ENCODE measurements at regions not wholly inside any gene's neighbourhood (a gene's known extent, or its start where the extent isn't known, plus 50 kb on each side); places are given as distances from the start of the nearest gene placed in this dataset.

- no peak for DNase-seq (ENCODE audit: low read depth, low spot score)
Observed at GRCh38 chr21:15524855-15525254, 204.9 kb upstream of the USP25 start.

DNA sequence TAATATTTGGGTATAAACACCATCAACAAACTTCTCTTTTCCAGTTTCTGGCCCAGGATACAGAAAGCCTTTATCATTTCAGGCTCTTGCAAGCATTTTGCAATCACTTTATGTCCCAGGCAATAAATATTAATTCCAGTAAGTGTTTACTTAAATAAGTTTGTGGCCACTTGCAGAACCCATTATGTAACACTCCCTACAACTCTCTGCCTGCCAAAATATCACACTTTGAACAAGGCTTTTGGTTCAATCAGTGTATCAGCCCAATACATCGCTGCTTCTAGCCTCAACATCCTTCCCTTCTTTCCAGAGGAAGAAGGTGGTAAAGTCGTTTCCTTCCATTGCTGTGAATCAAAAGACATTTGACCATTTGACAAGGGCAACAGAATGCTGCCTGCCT is 203.0 kb upstream of the USP25 start:
- DNase-seq (ENCODE audit: low read depth, low spot score): no peak

- DNase-seq (ENCODE audit: low read depth, low spot score): no peak
Observed at GRCh38 chr21:15528346-15528745, 201.4 kb upstream of the USP25 start.

GRCh38 chr21:15531986-15532385 is 197.8 kb upstream of the USP25 start:
- no peak for DNase-seq (ENCODE audit: low read depth, low spot score)

- DNase-seq (ENCODE audit: low read depth, low spot score): no peak
Observed at GRCh38 chr21:15533618-15534017, 196.2 kb upstream of the USP25 start.

- DNase-seq (ENCODE audit: low read depth, low spot score): no peak
Observed at GRCh38 chr21:15534450-15534886, 195.3 kb upstream of the USP25 start.

GRCh38 chr21:15539376-15539775 is 190.4 kb upstream of the USP25 start:
- no peak for DNase-seq (ENCODE audit: low read depth, low spot score)

GRCh38 chr21:15543473-15543872 is 186.3 kb upstream of the USP25 start:
- DNase-seq (ENCODE audit: low read depth, low spot score): no peak

DNA sequence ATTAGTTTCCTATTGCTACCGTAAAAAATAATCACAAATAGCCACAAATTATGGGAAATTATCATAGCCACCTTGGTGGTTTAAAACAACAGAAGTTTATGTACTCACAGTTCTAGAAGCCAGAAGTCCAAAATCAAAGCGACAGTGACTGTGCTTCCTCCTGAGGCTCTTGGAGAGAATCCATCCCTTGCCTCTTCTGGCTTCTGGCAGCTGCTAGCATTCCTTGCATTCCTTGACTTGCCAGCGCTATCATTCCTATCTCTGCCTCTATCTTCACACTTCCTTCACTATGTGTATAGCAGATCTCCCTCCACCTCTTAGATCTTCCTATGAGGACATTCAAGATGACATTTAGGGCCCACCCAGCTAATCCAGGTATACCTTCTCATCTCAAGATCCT is 180.1 kb upstream of the USP25 start:
- DNase-seq (ENCODE audit: low read depth, low spot score): peak; percentile 3

- peak; percentile 27 for DNase-seq (ENCODE audit: low read depth, low spot score)
Observed at GRCh38 chr21:15552914-15553494, 176.8 kb upstream of the USP25 start.

DNA sequence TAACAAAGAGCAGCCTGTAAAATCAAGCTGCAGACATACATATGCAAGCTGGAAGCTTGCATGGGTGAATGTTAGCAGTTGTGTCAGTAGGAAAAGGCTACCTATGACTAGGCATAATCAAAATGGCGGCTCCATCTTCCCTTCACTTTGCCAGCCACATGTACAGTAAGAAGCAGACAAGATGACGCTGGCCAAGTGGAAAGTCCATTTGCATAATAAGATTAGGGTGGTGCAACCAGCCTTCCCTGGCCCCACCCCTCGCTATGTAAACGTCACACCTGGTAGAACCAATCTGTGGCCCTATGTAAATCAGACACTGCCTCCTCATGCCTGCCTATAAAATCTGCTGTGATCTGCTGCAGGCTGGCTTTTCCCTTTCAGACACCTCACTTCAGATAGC is 171.9 kb upstream of the USP25 start:
- DNase-seq (ENCODE audit: low read depth, low spot score): no peak

DNA sequence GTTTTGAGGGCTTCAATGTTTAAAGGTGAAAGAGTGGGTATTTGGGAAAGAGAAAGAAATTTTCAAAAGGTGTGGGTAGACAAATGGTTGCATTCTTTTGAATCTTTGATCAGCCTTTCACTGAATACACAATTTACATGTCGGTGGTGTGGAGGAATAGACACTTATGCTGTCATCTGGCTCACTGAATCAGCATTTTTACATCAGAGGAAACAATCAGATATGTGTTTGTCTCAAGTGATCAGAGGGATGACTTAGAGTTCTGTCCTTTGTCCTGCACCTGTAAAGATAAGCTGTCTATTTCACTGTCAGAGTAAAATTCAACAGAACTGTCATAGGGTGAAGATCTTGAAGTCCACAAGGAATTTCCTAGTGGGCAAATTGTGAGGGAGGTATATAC is 170.9 kb upstream of the USP25 start:
- no peak for DNase-seq (ENCODE audit: low read depth, low spot score)

DNA sequence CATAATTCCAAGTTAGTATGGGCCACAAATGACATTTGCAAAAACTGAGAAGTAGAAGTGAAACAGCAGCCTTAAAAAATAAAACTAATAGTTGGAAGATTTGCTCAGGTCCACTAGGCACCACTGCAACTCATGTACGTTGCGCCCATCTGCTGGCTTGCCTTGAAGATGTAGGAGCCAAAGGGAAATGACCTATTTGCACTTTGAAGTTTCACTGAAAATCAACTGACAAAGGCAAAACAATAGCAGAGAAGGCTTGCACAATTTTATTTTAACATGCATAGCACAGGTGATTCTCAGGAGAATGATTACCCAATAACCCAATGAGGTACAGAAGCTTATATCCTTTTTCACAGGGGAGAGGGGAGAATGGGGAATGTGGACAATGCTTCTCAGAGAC is 170.1 kb upstream of the USP25 start:
- DNase-seq (ENCODE audit: low read depth, low spot score): no peak

GRCh38 chr21:15560383-15561056 is 169.3 kb upstream of the USP25 start:
- peak; percentile 47 for DNase-seq (ENCODE audit: low read depth, low spot score)

DNA sequence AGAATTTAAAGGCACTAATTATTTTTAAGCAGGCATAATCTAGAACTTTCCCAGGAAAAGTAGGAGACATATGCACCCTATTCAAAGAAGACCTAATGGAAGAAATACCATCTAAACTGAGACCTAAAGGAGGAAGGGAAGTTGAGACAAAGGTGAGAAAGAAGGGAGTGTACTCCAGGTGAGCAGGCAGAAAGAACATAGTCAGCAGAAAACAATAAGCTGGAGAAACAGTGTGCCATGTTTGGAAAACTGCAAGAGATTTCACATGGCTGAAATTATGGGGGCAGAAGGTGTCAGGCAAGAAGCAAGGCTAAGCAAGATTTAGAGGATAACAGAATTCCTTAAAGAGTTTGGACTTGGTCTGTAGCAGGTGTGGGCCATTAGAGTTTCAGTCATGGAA is 167.0 kb upstream of the USP25 start:
- DNase-seq (ENCODE audit: low read depth, low spot score): no peak

GRCh38 chr21:15564907-15565306 is 164.9 kb upstream of the USP25 start:
- DNase-seq (ENCODE audit: low read depth, low spot score): peak; percentile 4

- DNase-seq (ENCODE audit: low read depth, low spot score): no peak
Observed at GRCh38 chr21:15566703-15567102, 163.1 kb upstream of the USP25 start.

- DNase-seq (ENCODE audit: low read depth, low spot score): no peak
Observed at GRCh38 chr21:15567191-15567590, 162.6 kb upstream of the USP25 start.

GRCh38 chr21:15568516-15568915 is 161.3 kb upstream of the USP25 start:
- no peak for DNase-seq (ENCODE audit: low read depth, low spot score)

DNA sequence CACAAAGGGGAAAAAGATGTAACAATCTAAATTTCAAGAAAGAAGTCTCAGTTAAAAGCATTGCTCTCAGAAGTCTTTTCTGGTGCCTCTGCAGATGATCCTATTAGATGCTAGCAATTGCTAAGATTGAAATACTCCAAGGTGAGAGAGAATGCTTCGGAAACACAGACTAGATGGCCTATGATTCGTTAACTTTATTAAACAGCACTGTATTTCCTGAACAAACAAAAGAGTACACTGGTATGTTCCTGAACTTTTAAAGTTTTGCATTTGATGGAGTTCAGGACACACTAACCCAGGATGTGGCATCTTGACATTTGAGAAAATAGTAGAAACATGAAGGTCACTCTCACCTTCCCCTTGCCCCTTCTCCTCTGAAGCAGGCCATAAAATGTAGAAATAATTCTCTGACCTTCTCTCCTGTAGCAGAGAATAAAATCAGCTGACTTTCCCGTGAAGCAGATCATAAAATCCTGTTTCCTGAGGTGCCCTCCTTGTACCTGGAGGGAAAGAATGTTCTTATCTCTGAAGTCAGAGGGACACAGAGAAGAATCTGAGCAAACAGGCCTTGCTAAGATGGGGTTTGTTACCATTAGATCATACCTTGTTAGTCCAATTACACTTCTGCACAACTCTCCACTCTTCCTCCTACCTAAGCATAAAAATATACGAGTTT is 142.9 kb upstream of the USP25 start:
- no peak for DNase-seq (ENCODE audit: low read depth, low spot score)

DNA sequence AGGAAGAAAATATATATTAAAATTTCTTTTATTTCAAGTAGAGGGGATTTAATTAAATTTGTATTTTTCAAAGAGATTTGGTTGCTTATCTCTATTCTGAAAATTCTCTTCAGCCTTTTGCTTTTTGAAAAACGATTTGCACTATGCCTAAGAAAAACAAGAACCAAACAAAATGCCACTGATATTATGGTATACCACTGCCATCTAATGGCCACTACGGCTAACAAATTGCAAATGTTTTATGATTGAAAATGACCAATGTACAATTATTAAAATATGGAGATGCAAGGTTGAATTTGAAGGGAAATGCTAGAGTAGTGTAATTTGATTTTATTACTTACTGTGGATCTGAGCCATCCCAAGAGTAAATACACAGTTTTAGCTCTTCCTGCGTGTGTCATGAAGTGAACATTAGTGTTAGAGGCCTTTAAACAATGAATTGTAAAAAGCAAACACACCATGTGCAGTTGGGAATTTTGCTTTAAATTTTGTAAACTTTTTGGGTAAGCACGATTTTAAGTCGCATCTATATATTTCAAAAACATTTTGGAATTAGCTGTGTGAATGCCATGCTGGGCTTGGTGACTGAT is 137.4 kb upstream of the USP25 start:
- peak; percentile 60 for DNase-seq (ENCODE audit: low read depth, low spot score)

DNA sequence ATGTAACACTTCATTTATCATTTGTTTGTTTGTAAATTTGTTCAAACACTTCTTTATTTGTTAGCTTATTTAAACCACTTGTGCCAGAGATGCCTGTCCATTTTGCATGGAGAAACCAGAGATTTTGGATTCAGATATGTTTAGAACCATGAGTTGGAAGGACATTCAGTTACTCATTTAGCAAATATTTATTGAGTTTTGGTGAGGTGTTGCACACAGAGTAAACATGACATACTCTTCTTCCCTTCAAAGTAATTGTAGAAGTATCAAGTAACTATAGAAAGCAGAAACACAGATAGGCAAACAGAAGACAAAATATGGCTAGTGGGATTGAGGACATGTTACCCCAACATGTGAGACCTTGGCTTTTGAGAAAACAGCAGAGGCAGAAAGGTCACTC is 136.8 kb upstream of the USP25 start:
- DNase-seq (ENCODE audit: low read depth, low spot score): no peak

GRCh38 chr21:15601390-15601789 is 128.4 kb upstream of the USP25 start:
- no peak for DNase-seq (ENCODE audit: low read depth, low spot score)
